SK-N-SH treated with all-trans-retinoic acid at 6 μM for 48 hours (cell line): ENCODE measurements at regions not wholly inside any gene's neighbourhood (a gene's known extent, or its start where the extent isn't known, plus 50 kb on each side); places are given as distances from the start of the nearest gene placed in this dataset.

Source experiments
- ATAC-seq: fragments of 200-7000 bp; cut with Tn5 transposase; 3 replicates; pipeline ENCODE4 v1.9.1; 2020; ENCODE audit warnings: mild to moderate bottlenecking, moderate library complexity
- BACH2 ChIP-seq: fragments of 250-450 bp; sonication (Bioruptor Pico); IDR thresholded peaks from 2 replicates; pipeline ENCODE4 v1.9.0; 2021; ENCODE audit warnings: mild to moderate bottlenecking, borderline replicate concordance
- CSDC2 ChIP-seq: fragments of 250-450 bp; sonication (Bioruptor Pico); IDR thresholded peaks from 2 replicates; pipeline ENCODE4 v1.5.0; 2020; ENCODE audit warnings: mild to moderate bottlenecking, moderate library complexity
- ESRRG ChIP-seq: fragments of 250-450 bp; sonication (Bioruptor Pico); IDR thresholded peaks from 2 replicates; pipeline ENCODE4 v1.6.1; 2021; ENCODE audit warnings: mild to moderate bottlenecking
- ISL1 ChIP-seq: fragments of 250-450 bp; sonication (Bioruptor Pico); IDR thresholded peaks from 2 replicates; pipeline ENCODE4 v2.1.2; 2022; ENCODE audit warnings: mild to moderate bottlenecking, moderate library complexity
- OSR1 ChIP-seq: fragments of 250-450 bp; sonication (Bioruptor Pico); IDR thresholded peaks from 2 replicates; pipeline ENCODE4 v1.8.0; 2022; ENCODE audit warnings: moderate library complexity, mild to moderate bottlenecking, inconsistent platforms
- RARB ChIP-seq: fragments of 250-450 bp; sonication (Bioruptor Pico); IDR thresholded peaks from 2 replicates; pipeline ENCODE4 v1.8.0; 2021; ENCODE audit warnings: mild to moderate bottlenecking, moderate library complexity
- SNAI2 ChIP-seq: fragments of 250-450 bp; sonication (Bioruptor Pico); IDR thresholded peaks from 2 replicates; pipeline ENCODE4 v1.5.0; 2020; ENCODE audit warnings: mild to moderate bottlenecking, moderate library complexity
- TCF4 ChIP-seq: fragments of 250-450 bp; sonication (Bioruptor Pico); IDR thresholded peaks from 2 replicates; pipeline ENCODE4 v1.8.0; 2021; ENCODE audit warnings: mild to moderate bottlenecking, moderate library complexity, borderline replicate concordance
- ZFP3 ChIP-seq: fragments of 250-450 bp; sonication (Bioruptor Pico); IDR thresholded peaks from 2 replicates; pipeline ENCODE4 v1.5.0; 2020; ENCODE audit warnings: mild to moderate bottlenecking, moderate library complexity
- ZFP30 ChIP-seq: fragments of 450-650 bp; formaldehyde crosslinking; IDR thresholded peaks from 2 replicates; pipeline ENCODE4 v1.5.0; 2022; ENCODE audit warnings: mild to moderate bottlenecking, moderate library complexity
- ZNF565 ChIP-seq: fragments of 450-650 bp; formaldehyde crosslinking; conservative IDR thresholded peaks from 2 replicates; pipeline ENCODE4 v1.5.0; 2020; ENCODE audit warnings: low read depth, mild to moderate bottlenecking, moderate library complexity
- ZNF70 ChIP-seq: fragments of 450-650 bp; formaldehyde crosslinking; IDR thresholded peaks from 2 replicates; pipeline ENCODE4 v1.5.0; 2020; ENCODE audit warnings: mild to moderate bottlenecking, moderate library complexity
- ZNF8 ChIP-seq: fragments of 450-650 bp; formaldehyde crosslinking; IDR thresholded peaks from 2 replicates; pipeline ENCODE4 v1.5.0; 2020; ENCODE audit warnings: mild to moderate bottlenecking, moderate library complexity
- TF ChIP-seq, protein P1 (sequence below): fragments of 250-450 bp; sonication (Bioruptor Pico); IDR thresholded peaks from 2 replicates; pipeline ENCODE4 v1.5.0; 2020; ENCODE audit warnings: mild to moderate bottlenecking, moderate library complexity
- TF ChIP-seq, protein P2 (sequence below): fragments of 250-450 bp; sonication (Bioruptor Pico); IDR thresholded peaks from 2 replicates; pipeline ENCODE4 v1.5.1; 2020; ENCODE audit warnings: low read depth, mild to moderate bottlenecking, moderate library complexity
- TF ChIP-seq, protein P3 (sequence below): fragments of 250-450 bp; sonication (Bioruptor Pico); IDR thresholded peaks from 2 replicates; pipeline ENCODE4 v1.8.0; 2021; ENCODE audit warnings: low read depth, mild to moderate bottlenecking, moderate library complexity, borderline replicate concordance
- TF ChIP-seq, protein P4 (sequence below): fragments of 250-450 bp; sonication (Bioruptor Pico); IDR thresholded peaks from 2 replicates; pipeline ENCODE4 v1.5.1; 2021; ENCODE audit warnings: mild to moderate bottlenecking, moderate library complexity

DNA sequence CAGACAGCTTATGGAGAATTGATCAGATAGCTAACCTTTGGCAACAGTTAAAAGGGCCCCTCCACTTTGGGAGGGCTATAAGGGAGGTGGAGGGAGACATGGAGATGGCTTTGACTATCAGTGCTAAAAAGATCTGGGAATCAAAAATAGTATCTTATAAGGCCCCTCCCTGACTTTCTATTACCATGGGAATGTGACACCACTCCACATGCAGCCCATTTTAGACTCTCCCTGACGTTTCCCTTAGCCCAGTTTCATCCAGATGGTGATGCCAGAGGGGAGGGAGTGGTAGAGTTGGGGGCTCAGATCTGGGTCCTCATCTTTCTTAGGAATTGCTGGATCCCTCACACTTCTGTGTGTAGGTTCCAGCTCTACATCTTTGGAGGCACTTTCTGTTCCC lies 200.0 kb upstream of the DTNBP1 start:
- ATAC-seq, result no peak
- TF ChIP-seq, protein P1, sequence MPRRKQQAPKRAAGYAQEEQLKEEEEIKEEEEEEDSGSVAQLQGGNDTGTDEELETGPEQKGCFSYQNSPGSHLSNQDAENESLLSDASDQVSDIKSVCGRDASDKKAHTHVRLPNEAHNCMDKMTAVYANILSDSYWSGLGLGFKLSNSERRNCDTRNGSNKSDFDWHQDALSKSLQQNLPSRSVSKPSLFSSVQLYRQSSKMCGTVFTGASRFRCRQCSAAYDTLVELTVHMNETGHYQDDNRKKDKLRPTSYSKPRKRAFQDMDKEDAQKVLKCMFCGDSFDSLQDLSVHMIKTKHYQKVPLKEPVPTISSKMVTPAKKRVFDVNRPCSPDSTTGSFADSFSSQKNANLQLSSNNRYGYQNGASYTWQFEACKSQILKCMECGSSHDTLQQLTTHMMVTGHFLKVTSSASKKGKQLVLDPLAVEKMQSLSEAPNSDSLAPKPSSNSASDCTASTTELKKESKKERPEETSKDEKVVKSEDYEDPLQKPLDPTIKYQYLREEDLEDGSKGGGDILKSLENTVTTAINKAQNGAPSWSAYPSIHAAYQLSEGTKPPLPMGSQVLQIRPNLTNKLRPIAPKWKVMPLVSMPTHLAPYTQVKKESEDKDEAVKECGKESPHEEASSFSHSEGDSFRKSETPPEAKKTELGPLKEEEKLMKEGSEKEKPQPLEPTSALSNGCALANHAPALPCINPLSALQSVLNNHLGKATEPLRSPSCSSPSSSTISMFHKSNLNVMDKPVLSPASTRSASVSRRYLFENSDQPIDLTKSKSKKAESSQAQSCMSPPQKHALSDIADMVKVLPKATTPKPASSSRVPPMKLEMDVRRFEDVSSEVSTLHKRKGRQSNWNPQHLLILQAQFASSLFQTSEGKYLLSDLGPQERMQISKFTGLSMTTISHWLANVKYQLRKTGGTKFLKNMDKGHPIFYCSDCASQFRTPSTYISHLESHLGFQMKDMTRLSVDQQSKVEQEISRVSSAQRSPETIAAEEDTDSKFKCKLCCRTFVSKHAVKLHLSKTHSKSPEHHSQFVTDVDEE, result no peak
- TF ChIP-seq TCF4 (CRISPR knock-in tag) (no peak), CSDC2 (CRISPR knock-in tag) (no peak), RARB (CRISPR knock-in tag) (no peak), ZNF70 (CRISPR knock-in tag) (no peak), OSR1 (CRISPR knock-in tag) (no peak)
- TF ChIP-seq, protein P2, sequence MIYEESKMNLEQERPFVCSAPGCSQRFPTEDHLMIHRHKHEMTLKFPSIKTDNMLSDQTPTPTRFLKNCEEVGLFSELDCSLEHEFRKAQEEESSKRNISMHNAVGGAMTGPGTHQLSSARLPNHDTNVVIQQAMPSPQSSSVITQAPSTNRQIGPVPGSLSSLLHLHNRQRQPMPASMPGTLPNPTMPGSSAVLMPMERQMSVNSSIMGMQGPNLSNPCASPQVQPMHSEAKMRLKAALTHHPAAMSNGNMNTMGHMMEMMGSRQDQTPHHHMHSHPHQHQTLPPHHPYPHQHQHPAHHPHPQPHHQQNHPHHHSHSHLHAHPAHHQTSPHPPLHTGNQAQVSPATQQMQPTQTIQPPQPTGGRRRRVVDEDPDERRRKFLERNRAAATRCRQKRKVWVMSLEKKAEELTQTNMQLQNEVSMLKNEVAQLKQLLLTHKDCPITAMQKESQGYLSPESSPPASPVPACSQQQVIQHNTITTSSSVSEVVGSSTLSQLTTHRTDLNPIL (CRISPR knock-in tag), result no peak
- TF ChIP-seq, protein P3, sequence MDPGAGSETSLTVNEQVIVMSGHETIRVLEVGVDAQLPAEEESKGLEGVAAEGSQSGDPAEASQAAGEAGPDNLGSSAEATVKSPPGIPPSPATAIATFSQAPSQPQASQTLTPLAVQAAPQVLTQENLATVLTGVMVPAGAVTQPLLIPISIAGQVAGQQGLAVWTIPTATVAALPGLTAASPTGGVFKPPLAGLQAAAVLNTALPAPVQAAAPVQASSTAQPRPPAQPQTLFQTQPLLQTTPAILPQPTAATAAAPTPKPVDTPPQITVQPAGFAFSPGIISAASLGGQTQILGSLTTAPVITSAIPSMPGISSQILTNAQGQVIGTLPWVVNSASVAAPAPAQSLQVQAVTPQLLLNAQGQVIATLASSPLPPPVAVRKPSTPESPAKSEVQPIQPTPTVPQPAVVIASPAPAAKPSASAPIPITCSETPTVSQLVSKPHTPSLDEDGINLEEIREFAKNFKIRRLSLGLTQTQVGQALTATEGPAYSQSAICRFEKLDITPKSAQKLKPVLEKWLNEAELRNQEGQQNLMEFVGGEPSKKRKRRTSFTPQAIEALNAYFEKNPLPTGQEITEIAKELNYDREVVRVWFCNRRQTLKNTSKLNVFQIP, result no peak

DNA sequence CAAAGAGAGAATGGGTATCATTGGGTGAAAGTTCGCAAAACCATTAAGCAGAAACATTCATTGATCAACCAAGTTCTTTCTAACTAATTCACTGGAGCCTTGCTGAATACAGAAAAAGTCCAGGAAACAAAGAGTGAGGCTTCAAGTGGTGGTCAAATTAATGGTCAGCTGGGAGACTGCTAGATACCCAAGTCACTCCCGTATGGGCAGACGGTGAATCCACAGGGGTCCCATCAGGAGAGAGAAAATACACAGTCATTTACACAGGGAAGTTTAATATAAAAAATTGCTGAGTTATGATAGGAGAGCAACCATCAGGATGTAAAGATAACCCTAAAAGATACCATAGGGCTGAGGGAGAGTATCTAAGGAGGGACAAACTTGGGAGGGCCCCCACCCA lies 198.7 kb upstream of the DTNBP1 start:
- ATAC-seq, result no peak

DNA sequence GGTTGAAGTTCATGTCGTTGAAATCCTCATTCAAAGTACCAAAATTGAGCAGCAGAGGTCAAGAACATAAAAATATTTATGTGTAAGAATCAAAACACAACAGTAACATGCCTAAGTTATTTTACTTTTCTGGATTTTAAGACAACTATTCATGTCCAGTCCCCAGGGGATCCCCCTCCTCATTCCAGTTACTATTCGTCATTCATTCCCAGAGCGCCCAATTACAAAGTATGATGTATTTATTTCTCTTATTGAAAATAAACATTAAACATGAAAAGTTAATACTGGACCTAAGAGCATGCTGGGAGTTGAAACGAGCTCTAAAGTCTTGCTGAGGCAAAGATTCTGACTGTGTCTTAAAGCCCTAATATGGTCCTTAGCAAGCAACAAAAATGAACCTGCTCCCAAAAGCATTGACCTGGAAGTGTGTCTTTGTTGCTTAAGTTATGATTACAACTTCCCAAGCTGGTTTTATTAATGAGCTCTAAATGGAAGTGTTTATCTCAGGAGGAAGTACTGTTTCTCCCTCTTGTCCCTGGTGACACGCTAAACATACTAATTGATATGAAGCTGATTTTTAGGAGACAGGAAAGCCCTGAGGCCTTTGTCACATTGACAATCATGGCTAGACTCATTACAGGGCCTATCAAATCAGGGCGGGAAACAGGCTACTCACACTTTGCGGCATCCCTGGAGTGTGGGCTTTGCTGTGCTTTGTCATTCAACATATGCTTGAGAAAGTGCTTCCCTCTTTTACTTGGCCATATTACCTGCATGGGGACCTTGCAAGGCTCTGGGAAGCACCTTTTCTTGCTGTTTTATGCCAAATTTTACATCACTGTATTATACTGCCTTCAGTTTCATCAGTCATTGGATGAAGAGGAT lies 192.2 kb upstream of the DTNBP1 start:
- ATAC-seq, result no peak
- TF ChIP-seq ZNF565 (no peak), OSR1 (CRISPR knock-in tag) (no peak), ZNF8 (CRISPR knock-in tag) (no peak), BACH2 (CRISPR knock-in tag) (no peak), ZFP30 (CRISPR knock-in tag) (no peak), ISL1 (no peak), ESRRG (CRISPR knock-in tag) (no peak)
- TF ChIP-seq, protein P2 (CRISPR knock-in tag), result no peak
- TF ChIP-seq, protein P4, sequence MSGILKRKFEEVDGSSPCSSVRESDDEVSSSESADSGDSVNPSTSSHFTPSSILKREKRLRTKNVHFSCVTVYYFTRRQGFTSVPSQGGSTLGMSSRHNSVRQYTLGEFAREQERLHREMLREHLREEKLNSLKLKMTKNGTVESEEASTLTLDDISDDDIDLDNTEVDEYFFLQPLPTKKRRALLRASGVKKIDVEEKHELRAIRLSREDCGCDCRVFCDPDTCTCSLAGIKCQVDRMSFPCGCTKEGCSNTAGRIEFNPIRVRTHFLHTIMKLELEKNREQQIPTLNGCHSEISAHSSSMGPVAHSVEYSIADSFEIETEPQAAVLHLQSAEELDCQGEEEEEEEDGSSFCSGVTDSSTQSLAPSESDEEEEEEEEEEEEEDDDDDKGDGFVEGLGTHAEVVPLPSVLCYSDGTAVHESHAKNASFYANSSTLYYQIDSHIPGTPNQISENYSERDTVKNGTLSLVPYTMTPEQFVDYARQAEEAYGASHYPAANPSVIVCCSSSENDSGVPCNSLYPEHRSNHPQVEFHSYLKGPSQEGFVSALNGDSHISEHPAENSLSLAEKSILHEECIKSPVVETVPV (CRISPR knock-in tag), result no peak

More for the DNA sequence above, 198.7 kb upstream of the DTNBP1 start:
- no peak for TF ChIP-seq OSR1 (CRISPR knock-in tag)
- TF ChIP-seq RARB (CRISPR knock-in tag), result no peak
- TF ChIP-seq, protein P3, result no peak
- no peak for TF ChIP-seq SNAI2 (CRISPR knock-in tag)
- TF ChIP-seq, protein P4 (CRISPR knock-in tag), result no peak
- TF ChIP-seq TCF4 (CRISPR knock-in tag), result no peak
- no peak for TF ChIP-seq ISL1
- TF ChIP-seq ZFP3 (CRISPR knock-in tag), result no peak
